Lung (tissue), 11 donors: ENCODE measurements at regions not wholly inside any gene's neighbourhood (a gene's known extent, or its start where the extent isn't known, plus 50 kb on each side); places are given as distances from the start of the nearest gene placed in this dataset.
"Not testable (repeated sequence)": the region's sequence is repeated elsewhere in the genome, so short reads cannot be mapped to it uniquely, and the experiment has no call there.

Experiments
- ATAC-seq: fragments of 200-7000 bp; cut with Tn5 transposase; one replicate; pipeline ENCODE4 v1.9.1; 2020; ENCODE audit warnings: moderate number of reproducible peaks; ENCODE audit not compliant: insufficient read depth, low FRiP score
- DNase-seq, 3 donors: peaks; one replicate each; pipeline ENCODE4 v3.0.0-alpha.2; 2013 to 2017
- H3K27ac ChIP-seq, 2 donors: one replicate each; pipeline ENCODE4 v1.5.1; 2013; ENCODE audit warnings: mild to moderate bottlenecking in 2 of 2, moderate library complexity in 2 of 2, control low read depth in 1 of 2, inconsistent platforms in 1 of 2, low read depth in 1 of 2, low read length in 1 of 2
- H3K27me3 ChIP-seq, 3 donors: one replicate each; pipeline ENCODE4 v1.5.1; 2013; ENCODE audit warnings: low read length in 2 of 3; ENCODE audit not compliant: control insufficient read depth in 3 of 3, insufficient read depth in 3 of 3
- H3K36me3 ChIP-seq, 4 donors: one replicate each; pipeline ENCODE4 v1.5.1; 2013; ENCODE audit warnings: low read length in 4 of 4, mild to moderate bottlenecking in 1 of 4, moderate library complexity in 1 of 4; ENCODE audit not compliant: control insufficient read depth in 4 of 4, insufficient read depth in 4 of 4
- H3K4me1 ChIP-seq, 5 donors: one replicate each; pipeline ENCODE4 v1.5.1; 2013; ENCODE audit warnings: low read length in 5 of 5, mild to moderate bottlenecking in 2 of 5, moderate library complexity in 1 of 5; ENCODE audit not compliant: control insufficient read depth in 5 of 5, insufficient read depth in 5 of 5
- H3K4me3 ChIP-seq: one replicate; pipeline ENCODE4 v1.5.1; 2013; ENCODE audit warnings: mild to moderate bottlenecking, control low read depth, moderate library complexity
- H3K9ac ChIP-seq, 2 donors: one replicate each; pipeline ENCODE4 v1.5.1; 2013; ENCODE audit warnings: low read length in 2 of 2, control low read depth in 1 of 2; ENCODE audit not compliant: insufficient read depth in 1 of 2
- H3K9me3 ChIP-seq, 4 donors: one replicate each; pipeline ENCODE4 v1.5.1; 2013; ENCODE audit warnings: low read length in 3 of 4, mild to moderate bottlenecking in 1 of 4, moderate library complexity in 1 of 4; ENCODE audit not compliant: control insufficient read depth in 4 of 4, insufficient read depth in 3 of 4
- WGBS, 2 donors: extraction: QIAGEN DNeasy Blood & Tissue Kit; methylation state at CpG; one replicate each; pipeline ENCODE4 v1.1.7; 2013; 5-methylcytosine and 5-hydroxymethylcytosine counted together
- TF ChIP-seq, protein P1 (sequence below): IDR thresholded peaks from 2 replicates; pipeline ENCODE4 v1.5.1; 2012; ENCODE audit warnings: mild to moderate bottlenecking; ENCODE audit errors: control extremely low read depth, extremely low read depth
- donor health status: control.
- donor health status: control.
- donor health status: Bipolar disorder and iron deficiency.
- donor health status: healthy.
- donor health status: DM: yes; HTN: yes; CAD: no.

DNA sequence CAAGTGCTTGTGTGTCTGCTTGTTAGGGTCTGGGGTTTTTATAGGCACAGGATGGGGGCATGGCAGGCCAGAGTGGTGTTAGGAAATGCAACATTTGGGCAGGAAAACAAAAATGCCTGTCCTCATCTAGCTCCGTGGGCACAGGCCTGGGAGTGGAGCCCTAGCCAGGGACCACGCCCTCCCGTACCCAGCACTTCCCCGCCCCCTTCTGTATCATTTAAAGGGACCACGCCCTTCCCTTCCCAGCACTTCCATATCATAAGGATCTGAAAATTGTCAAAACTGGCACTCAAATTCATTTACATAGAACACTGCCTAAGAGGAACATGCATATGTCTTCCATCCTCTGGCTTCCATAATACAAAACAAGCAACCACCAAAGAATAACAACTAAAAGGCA is 185.8 kb downstream of the B3GLCT start:
- WGBS, 2 donors, result 65 to 75% methylated on average over 5 of the region's 5 CpGs
- Histone ChIP-seq H3K4me1 (no peaks in the 10 kb centered on the region), H3K27me3 (no peaks in the 10 kb centered on the region), H3K4me3 (no peak overlapping the region), H3K9ac (no peak overlapping the region), H3K27ac (no peak overlapping the region), H3K9me3 (no peaks in the 10 kb centered on the region), H3K36me3 (no peaks in the 10 kb centered on the region)
- no peak for DNase-seq
- TF ChIP-seq, protein P1, sequence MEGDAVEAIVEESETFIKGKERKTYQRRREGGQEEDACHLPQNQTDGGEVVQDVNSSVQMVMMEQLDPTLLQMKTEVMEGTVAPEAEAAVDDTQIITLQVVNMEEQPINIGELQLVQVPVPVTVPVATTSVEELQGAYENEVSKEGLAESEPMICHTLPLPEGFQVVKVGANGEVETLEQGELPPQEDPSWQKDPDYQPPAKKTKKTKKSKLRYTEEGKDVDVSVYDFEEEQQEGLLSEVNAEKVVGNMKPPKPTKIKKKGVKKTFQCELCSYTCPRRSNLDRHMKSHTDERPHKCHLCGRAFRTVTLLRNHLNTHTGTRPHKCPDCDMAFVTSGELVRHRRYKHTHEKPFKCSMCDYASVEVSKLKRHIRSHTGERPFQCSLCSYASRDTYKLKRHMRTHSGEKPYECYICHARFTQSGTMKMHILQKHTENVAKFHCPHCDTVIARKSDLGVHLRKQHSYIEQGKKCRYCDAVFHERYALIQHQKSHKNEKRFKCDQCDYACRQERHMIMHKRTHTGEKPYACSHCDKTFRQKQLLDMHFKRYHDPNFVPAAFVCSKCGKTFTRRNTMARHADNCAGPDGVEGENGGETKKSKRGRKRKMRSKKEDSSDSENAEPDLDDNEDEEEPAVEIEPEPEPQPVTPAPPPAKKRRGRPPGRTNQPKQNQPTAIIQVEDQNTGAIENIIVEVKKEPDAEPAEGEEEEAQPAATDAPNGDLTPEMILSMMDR, result no peak
- ATAC-seq, result no peak

- no peaks in the 10 kb centered on the region for H3K36me3 ChIP-seq
- no peaks in the 10 kb centered on the region for H3K27me3 ChIP-seq
- TF ChIP-seq, protein P1, result no peak
- H3K4me1 ChIP-seq, result no peaks in the 10 kb centered on the region
- no peak for DNase-seq
- no peak overlapping the region for H3K9ac ChIP-seq
- H3K27ac ChIP-seq, result no peak overlapping the region
- H3K4me3 ChIP-seq, result no peak overlapping the region
- H3K9me3 ChIP-seq, result peaks cover 0 to 6% (median 2%) of the 10 kb centered on the region in 4 donors
- WGBS, 2 donors, result 83 to 84% methylated on average over 4 of the region's 4 CpGs
- ATAC-seq, result no peak
Observed at GRCh38 chr13:31394506-31394905, 194.7 kb downstream of the B3GLCT start.

DNA sequence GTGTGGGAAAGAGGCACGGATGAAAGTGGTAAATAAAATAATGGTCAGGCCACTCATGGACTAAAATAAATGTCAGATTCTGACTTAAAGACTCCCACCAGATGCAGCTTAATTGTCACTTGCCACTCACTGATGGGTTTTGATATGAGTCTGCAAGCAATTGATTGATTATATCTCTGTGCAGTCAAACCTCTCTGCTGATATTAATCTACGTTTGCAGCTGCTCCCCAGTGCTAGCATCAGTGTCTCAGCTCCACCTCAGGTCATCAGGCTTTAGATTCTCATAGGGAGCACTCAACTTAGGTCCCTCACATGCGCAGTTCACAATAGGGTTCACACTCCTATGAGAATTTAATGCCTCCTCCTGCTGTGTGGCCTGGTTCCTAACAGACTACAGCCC is 195.3 kb downstream of the B3GLCT start:
- ATAC-seq (no peak), DNase-seq (no peak)
- Histone ChIP-seq H3K4me1 (no peaks in the 10 kb centered on the region), H3K9ac (no peak overlapping the region), H3K4me3 (no peak overlapping the region), H3K9me3 (peaks cover 0 to 9% (median 2%) of the 10 kb centered on the region in 4 donors), H3K27ac (no peak overlapping the region), H3K27me3 (no peaks in the 10 kb centered on the region), H3K36me3 (no peaks in the 10 kb centered on the region)
- TF ChIP-seq, protein P1, result no peak
- WGBS, 2 donors, result 77 to 87% methylated on average over 3 of the region's 3 CpGs

- Histone ChIP-seq H3K27ac (no peak overlapping the region), H3K4me1 (no peaks in the 10 kb centered on the region), H3K4me3 (no peak overlapping the region), H3K9ac (no peak overlapping the region), H3K9me3 (peaks cover 0 to 9% (median 2%) of the 10 kb centered on the region in 4 donors), H3K27me3 (no peaks in the 10 kb centered on the region), H3K36me3 (no peaks in the 10 kb centered on the region)
- TF ChIP-seq, protein P1, result no peak
- ATAC-seq (no peak), DNase-seq (no peak)
Observed at GRCh38 chr13:31399690-31400089, 199.9 kb downstream of the B3GLCT start.

DNA sequence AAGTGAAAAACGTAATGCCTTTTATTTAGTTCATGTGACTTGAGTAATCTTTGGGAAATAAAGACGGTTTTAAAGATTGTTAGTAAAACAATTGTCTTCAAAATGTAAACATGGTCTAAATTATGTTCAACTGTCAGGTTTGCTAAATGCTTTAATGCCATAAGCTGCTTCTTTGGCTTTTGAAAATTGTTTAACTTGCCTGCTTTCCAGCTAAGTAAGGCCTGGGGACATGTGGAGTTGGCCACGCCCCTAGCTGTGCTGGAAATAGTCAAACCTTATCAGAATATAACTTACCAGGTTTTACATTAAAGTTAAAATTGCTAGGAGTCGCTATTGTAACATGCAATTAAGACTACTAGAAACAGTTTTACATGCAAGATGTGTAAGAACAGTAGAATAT is 203.9 kb downstream of the B3GLCT start:
- DNase-seq, H3K27ac ChIP-seq, H3K9me3 ChIP-seq, H3K9ac ChIP-seq, H3K27me3 ChIP-seq, H3K4me1 ChIP-seq, H3K4me3 ChIP-seq, ATAC-seq, H3K36me3 ChIP-seq: not testable (repeated sequence)
- 67 to 86% methylated on average over 4 of the region's 4 CpGs for WGBS, 2 donors
